Activated T-helper 17 cell treated with anti-CD3 and anti-CD28 coated beads, Interleukin-2, amount 50 U/mL, for 72 hours (primary cell): ENCODE measurements at regions not wholly inside any gene's neighbourhood (a gene's known extent, or its start where the extent isn't known, plus 50 kb on each side); places are given as distances from the start of the nearest gene placed in this dataset.

ENCODE experiments used
- ATAC-seq: fragments of 150-1000 bp; cut with Tn5 transposase; replicated peaks from 2 replicates; pipeline ENCODE4 v1.10.0; 2021; ENCODE audit warnings: mild to moderate bottlenecking, moderate library complexity
- H3K27ac Mint-ChIP-seq: one replicate; pipeline ENCODE4 v1.8.0; 2022; ENCODE audit warnings: mixed read lengths
- H3K27me3 Mint-ChIP-seq: one replicate; pipeline ENCODE4 v1.8.0; 2022; ENCODE audit warnings: mixed read lengths
- H3K36me3 Mint-ChIP-seq: one replicate; pipeline ENCODE4 v1.8.0; 2022; ENCODE audit warnings: low read depth, mild to moderate bottlenecking, mixed read lengths
- H3K4me1 Mint-ChIP-seq: one replicate; pipeline ENCODE4 v1.8.0; 2022; ENCODE audit warnings: mixed read lengths
- H3K4me3 Mint-ChIP-seq: one replicate; pipeline ENCODE4 v1.8.0; 2022; ENCODE audit warnings: mild to moderate bottlenecking, mixed read lengths
- H3K9me3 Mint-ChIP-seq: one replicate; pipeline ENCODE4 v1.8.0; 2022; ENCODE audit warnings: mixed read lengths

- Mint-ChIP-seq H3K36me3 (no peaks in the 10 kb centered on the region), H3K9me3 (no peaks in the 10 kb centered on the region), H3K4me1 (no peaks in the 10 kb centered on the region), H3K4me3 (no peak overlapping the region), H3K27ac (no peak overlapping the region), H3K27me3 (peaks cover 18% of the 10 kb centered on the region)
- no peak for ATAC-seq
Observed at GRCh38 chr1:11358984-11359383, 86.0 kb downstream of the UBIAD1 start.

DNA sequence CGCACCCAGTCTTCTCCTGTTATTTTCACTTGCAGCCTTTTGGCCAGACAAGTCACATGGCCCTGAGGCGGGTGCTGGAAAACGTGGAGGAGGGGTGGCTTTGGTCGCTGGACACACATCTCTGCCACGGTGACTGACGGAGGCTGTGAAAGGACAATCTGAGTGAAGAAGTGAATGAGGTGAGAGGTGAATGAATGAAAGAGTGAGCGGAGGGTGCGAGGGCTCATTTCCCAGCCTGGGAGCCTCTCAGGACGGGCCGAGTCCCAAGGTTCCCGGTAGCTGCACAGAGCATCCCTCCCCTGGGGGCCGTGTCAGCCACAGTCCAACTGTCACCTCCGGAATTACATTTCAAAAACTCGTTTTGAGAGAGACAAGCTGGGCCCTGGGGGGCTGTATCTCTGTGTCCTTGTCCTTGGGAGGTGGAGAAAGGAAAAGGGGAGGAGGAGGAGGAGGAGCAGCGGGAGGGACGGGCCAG lies 89.6 kb downstream of the UBIAD1 start:
- ATAC-seq, result no peak
- Mint-ChIP-seq H3K4me3 (no peak overlapping the region), H3K9me3 (no peaks in the 10 kb centered on the region), H3K27me3 (peaks cover 11% of the 10 kb centered on the region), H3K4me1 (no peaks in the 10 kb centered on the region), H3K27ac (no peak overlapping the region), H3K36me3 (no peaks in the 10 kb centered on the region)

- Mint-ChIP-seq H3K9me3 (no peaks in the 10 kb centered on the region), H3K36me3 (no peaks in the 10 kb centered on the region), H3K4me1 (no peaks in the 10 kb centered on the region), H3K27me3 (peaks cover under 1% of the 10 kb centered on the region), H3K27ac (no peak overlapping the region), H3K4me3 (no peak overlapping the region)
- no peak for ATAC-seq
Observed at GRCh38 chr1:11364170-11364569, 91.2 kb downstream of the UBIAD1 start.

DNA sequence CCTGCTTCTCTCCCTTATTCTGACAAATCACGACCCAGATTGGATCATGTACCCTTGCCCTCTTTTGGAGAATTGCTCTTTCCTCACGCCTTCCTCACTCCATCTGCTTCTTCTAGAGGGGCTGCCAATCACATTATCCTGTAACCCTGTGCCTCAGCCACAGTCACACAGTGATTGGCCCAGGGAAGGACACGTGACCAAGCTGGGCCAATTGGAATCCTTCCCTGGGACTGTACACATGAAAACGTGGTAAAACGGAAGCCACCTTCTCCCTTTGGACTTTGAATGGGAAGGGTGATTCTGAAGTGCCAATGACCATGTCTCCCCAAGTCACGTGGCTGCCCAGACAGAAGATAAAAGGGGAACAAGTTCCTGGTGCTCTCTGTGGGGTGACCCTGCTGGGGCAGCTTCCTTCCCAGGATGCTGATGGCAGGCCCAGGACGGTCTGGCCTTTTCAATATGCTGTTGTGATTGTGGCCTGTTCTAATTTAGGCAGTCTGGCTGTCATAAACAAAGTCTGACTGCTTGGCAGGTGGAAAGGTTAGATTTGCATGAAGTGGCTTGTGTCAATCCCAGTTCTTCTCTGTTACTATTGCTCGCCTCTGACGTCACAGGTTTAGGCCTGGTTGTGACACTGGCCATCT lies 92.9 kb downstream of the UBIAD1 start:
- Mint-ChIP-seq H3K4me3 (no peak overlapping the region), H3K36me3 (no peaks in the 10 kb centered on the region), H3K9me3 (no peaks in the 10 kb centered on the region), H3K27ac (no peak overlapping the region), H3K27me3 (peaks cover 9% of the 10 kb centered on the region), H3K4me1 (no peaks in the 10 kb centered on the region)
- ATAC-seq, result no peak

GRCh38 chr1:11373029-11373894 lies 100.3 kb downstream of the UBIAD1 start:
- peaks cover 9% of the 10 kb centered on the region for H3K27me3 Mint-ChIP-seq
- peaks cover 13% of the 10 kb centered on the region for H3K4me1 Mint-ChIP-seq
- H3K9me3 Mint-ChIP-seq, result no peaks in the 10 kb centered on the region
- ATAC-seq, result no peak
- H3K4me3 Mint-ChIP-seq, result no peak overlapping the region
- H3K36me3 Mint-ChIP-seq, result no peaks in the 10 kb centered on the region
- H3K27ac Mint-ChIP-seq, result no peak overlapping the region

DNA sequence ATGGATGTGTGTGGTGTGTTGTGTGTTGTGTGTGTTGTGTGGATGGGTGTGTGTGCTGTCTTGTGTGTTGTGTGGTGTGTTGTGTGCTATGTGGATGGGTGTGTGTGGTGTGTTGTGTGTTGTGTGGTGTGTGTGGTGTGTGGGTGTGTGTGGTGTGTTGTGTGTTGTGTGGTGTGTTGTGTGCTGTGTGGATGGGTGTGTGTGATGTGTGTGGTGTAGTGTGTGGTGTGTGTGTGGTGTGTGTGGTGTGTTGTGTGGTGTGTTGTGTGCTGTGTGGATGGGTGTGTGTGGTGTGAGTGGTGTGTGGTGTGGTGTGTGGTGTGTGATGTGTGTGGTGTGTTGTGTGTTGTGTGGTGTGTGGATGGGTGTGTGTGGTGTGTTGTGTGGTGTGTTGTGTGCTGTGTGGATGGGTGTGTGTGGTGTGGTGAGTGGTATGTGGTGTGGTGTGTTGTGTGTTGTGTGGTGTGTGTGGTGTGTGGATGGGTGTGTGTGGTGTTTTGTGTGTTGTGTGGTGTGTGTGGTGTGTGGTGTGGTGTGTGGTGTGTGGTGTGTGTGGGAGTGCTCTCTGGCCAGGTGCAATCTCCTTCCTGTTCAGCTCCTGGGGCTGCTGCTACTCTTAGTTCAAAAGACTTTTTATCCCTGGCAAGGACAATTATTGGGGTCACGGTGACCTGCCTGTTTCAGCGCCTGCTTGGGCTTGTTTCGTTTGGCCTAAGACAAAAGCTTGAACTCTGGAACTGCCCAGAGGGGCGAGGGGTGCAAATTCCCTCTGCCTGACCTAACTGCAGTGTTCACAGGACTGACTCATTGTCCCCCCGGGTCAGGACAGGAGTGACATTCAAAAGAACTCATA lies 101.1 kb downstream of the UBIAD1 start:
- no peak overlapping the region for H3K4me3 Mint-ChIP-seq
- H3K36me3 Mint-ChIP-seq, result no peaks in the 10 kb centered on the region
- H3K9me3 Mint-ChIP-seq, result no peaks in the 10 kb centered on the region
- ATAC-seq, result peak; percentile 16
- H3K4me1 Mint-ChIP-seq, result peaks cover 13% of the 10 kb centered on the region
- peaks cover 9% of the 10 kb centered on the region for H3K27me3 Mint-ChIP-seq
- no peak overlapping the region for H3K27ac Mint-ChIP-seq

- Mint-ChIP-seq H3K9me3 (no peaks in the 10 kb centered on the region), H3K27ac (no peak overlapping the region), H3K27me3 (peaks cover 5% of the 10 kb centered on the region), H3K36me3 (no peaks in the 10 kb centered on the region), H3K4me3 (no peak overlapping the region), H3K4me1 (peaks cover 13% of the 10 kb centered on the region)
- no peak for ATAC-seq
Observed at GRCh38 chr1:11374748-11375110, 101.7 kb downstream of the UBIAD1 start.

DNA sequence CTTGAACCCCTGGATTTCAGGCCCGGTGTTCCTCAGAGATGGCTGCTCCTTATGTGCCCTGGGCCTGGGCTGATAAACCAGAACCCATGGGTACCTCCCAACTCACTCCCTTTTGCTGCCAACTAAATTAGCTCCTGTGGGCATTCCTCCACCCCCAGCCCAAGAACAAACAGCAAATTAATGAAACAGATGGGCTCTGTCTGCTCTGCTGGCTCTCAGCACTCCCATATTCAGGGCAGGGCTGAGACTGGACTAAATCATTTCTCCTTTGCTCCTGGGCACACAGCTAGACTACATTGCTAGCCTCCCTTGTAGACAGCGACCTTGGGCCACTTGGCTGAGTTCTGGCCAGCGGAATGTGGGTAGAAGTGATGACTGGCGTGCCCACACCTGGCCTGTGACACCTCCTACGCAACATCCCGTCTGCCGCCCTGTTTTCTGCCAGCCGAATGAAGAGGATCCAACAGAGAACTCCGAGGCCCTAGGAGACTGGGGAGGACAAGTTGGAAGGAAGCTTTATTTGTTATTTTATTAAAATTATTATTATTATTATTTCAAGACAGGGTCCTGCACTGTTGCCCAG lies 101.9 kb upstream of the DISP3 start:
- Mint-ChIP-seq H3K27ac (no peak overlapping the region), H3K4me1 (peaks cover 13% of the 10 kb centered on the region), H3K4me3 (no peak overlapping the region), H3K27me3 (peaks cover 3% of the 10 kb centered on the region), H3K36me3 (no peaks in the 10 kb centered on the region), H3K9me3 (no peaks in the 10 kb centered on the region)
- no peak for ATAC-seq

GRCh38 chr1:11377954-11378353 lies 101.0 kb upstream of the DISP3 start:
- Mint-ChIP-seq H3K4me3 (no peak overlapping the region), H3K27me3 (peaks cover 3% of the 10 kb centered on the region), H3K36me3 (no peaks in the 10 kb centered on the region), H3K4me1 (peaks cover 13% of the 10 kb centered on the region), H3K9me3 (no peaks in the 10 kb centered on the region), H3K27ac (no peak overlapping the region)
- no peak for ATAC-seq

- Mint-ChIP-seq H3K9me3 (no peaks in the 10 kb centered on the region), H3K4me1 (peaks cover 14% of the 10 kb centered on the region), H3K36me3 (no peaks in the 10 kb centered on the region), H3K27ac (no peak overlapping the region), H3K4me3 (no peak overlapping the region), H3K27me3 (peaks cover 3% of the 10 kb centered on the region)
- ATAC-seq, result no peak
Observed at GRCh38 chr1:11379851-11380250, 99.1 kb upstream of the DISP3 start.

DNA sequence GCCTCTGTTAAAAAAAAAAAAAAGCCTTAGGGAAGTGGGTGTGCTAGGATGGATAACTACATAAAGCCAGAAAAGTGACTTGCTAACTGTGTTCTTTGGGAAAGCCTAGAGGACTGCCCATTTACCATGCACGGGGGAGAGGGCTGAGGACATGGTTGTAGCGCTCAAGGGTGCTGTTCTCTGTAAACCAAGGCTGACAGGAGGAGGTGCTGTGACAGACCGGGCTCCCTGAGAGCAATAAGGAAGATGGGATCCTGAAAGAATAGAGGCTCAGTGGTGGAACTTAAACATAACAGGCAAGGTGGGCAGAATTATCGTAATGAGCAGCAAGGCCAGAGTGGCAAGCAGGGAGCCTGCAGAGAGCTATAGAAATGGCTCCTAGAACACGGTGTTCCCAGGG lies 98.5 kb upstream of the DISP3 start:
- no peak for ATAC-seq
- no peak overlapping the region for H3K4me3 Mint-ChIP-seq
- peaks cover 14% of the 10 kb centered on the region for H3K4me1 Mint-ChIP-seq
- peaks cover 3% of the 10 kb centered on the region for H3K27me3 Mint-ChIP-seq
- no peak overlapping the region for H3K27ac Mint-ChIP-seq
- H3K36me3 Mint-ChIP-seq, result no peaks in the 10 kb centered on the region
- H3K9me3 Mint-ChIP-seq, result no peaks in the 10 kb centered on the region

- Mint-ChIP-seq H3K4me3 (peak overlapping the region; percentile 47), H3K27ac (peak overlapping the region; percentile 12), H3K4me1 (peaks cover 14% of the 10 kb centered on the region)
Observed at GRCh38 chr1:11383553-11384169, 95.3 kb upstream of the DISP3 start.

DNA sequence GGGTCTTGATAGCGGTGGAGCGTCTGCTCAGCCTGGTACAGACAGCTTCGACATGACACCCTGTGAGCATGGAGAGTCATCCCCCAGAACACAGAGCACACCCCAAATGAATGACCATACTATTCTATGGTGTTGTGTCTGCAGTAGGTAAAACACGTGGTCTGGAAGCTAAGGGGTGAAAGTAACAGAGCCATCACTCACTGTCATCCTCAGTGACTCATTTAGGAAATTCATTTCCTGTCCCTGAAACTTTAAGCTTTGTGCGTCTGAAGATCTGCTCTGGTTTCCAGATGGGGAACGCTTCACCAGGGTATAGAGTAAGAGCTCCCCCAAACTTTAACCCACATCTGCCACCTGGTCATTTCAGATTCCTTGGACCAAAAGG lies 94.8 kb upstream of the DISP3 start:
- Mint-ChIP-seq H3K4me1 (peaks cover 14% of the 10 kb centered on the region), H3K36me3 (no peaks in the 10 kb centered on the region), H3K27me3 (peaks cover 3% of the 10 kb centered on the region), H3K27ac (peak overlapping the region; percentile 12), H3K4me3 (peak overlapping the region; percentile 47), H3K9me3 (no peaks in the 10 kb centered on the region)
- peak; percentile 89 for ATAC-seq

More at GRCh38 chr1:11383553-11384169, 95.3 kb upstream of the DISP3 start:
- H3K27me3 Mint-ChIP-seq, result peaks cover 3% of the 10 kb centered on the region
- no peaks in the 10 kb centered on the region for H3K36me3 Mint-ChIP-seq
- no peaks in the 10 kb centered on the region for H3K9me3 Mint-ChIP-seq
- ATAC-seq, result peak; percentile 30

DNA sequence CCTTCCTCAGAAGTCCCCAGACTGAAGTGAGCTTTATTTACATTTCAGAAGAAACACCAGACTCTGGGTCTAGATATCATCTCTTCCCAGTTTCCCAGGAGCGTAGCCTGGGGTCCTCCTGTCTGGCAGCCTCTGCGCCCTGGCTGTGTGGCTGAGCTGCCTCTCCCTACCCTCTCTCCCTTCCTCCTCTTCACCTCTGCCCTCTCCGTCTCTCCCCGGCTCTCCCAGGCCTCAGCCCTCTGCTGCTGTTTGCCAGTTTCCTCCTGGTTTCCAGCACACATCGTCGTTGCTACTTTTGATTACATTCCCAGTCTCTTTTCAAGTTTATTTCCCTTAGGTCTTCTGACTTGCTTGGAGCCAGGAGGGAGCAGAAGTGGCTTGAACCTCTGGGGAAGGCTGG lies 91.1 kb upstream of the DISP3 start:
- H3K27ac Mint-ChIP-seq, result no peak overlapping the region
- H3K27me3 Mint-ChIP-seq, result no peaks in the 10 kb centered on the region
- no peaks in the 10 kb centered on the region for H3K9me3 Mint-ChIP-seq
- no peak overlapping the region for H3K4me3 Mint-ChIP-seq
- H3K36me3 Mint-ChIP-seq, result no peaks in the 10 kb centered on the region
- H3K4me1 Mint-ChIP-seq, result peaks cover 14% of the 10 kb centered on the region
- no peak for ATAC-seq
